OCI-LY7 (cell line): ENCODE measurements at regions not wholly inside any gene's neighbourhood (a gene's known extent, or its start where the extent isn't known, plus 50 kb on each side); places are given as distances from the start of the nearest gene placed in this dataset.

Source experiments
- BruUV-seq: library from RNA; stranded (reverse); fragments of 400-500 nt; replicated peaks from 2 replicates; lab custom pipeline; 2021; lab: Mats Ljungman, UMichigan
- CTCF ChIA-PET: fragments of 300-600 bp; sonication (Branson Sonifier 250); formaldehyde crosslinking; loops from one replicate; lab custom pipeline; 2022; ENCODE audit warnings: antibody characterized with exemption; ENCODE audit not compliant: unreplicated experiment; lab: Charles Lee
- POLR2A ChIA-PET: fragments of 300-600 bp; sonication (Branson Sonifier 250); formaldehyde crosslinking; loops from one replicate; lab custom pipeline; 2022; ENCODE audit warnings: antibody characterized with exemption; lab: Charles Lee
- DNase-seq: peaks from one replicate; pipeline ENCODE4 v3.0.0-alpha.2; 2015; ENCODE audit warnings: low spot score
- H2AFZ ChIP-seq: fragments of 200-600 bp; sonication (generic), shearing (Covaris generic); 2 replicates; pipeline ENCODE4 v1.6.1; 2014; ENCODE audit warnings: mild to moderate bottlenecking, antibody characterized with exemption, low read length, moderate library complexity
- H3K27ac ChIP-seq: fragments of 200-600 bp; sonication (generic); 2 replicates; pipeline ENCODE4 v1.5.1; 2014; ENCODE audit warnings: mixed run types, low read depth, mild to moderate bottlenecking, moderate library complexity, low read length, inconsistent platforms; ENCODE audit not compliant: poor library complexity, severe bottlenecking
- H3K36me3 ChIP-seq: fragments of 200-600 bp; sonication (generic); 2 replicates; pipeline ENCODE4 v1.6.1; 2014; ENCODE audit warnings: mild to moderate bottlenecking, antibody characterized with exemption, low read length, moderate library complexity, mixed read lengths; ENCODE audit not compliant: insufficient read depth
- H3K4me1 ChIP-seq: fragments of 200-600 bp; sonication (generic); 2 replicates; pipeline ENCODE4 v1.5.1; 2014; ENCODE audit warnings: mild to moderate bottlenecking, low read length; ENCODE audit not compliant: insufficient read depth, poor library complexity, severe bottlenecking
- H3K4me2 ChIP-seq: fragments of 200-600 bp; sonication (generic); 2 replicates; pipeline ENCODE4 v1.6.1; 2014; ENCODE audit warnings: mild to moderate bottlenecking, low read length
- H3K4me3 ChIP-seq: fragments of 200-600 bp; sonication (generic); 2 replicates; pipeline ENCODE4 v1.5.1; 2014; ENCODE audit warnings: mild to moderate bottlenecking, low read depth, low read length; ENCODE audit not compliant: poor library complexity, severe bottlenecking
- H3K79me2 ChIP-seq: fragments of 200-600 bp; sonication (generic); 2 replicates; pipeline ENCODE4 v1.6.1; 2016; ENCODE audit warnings: low read depth, mild to moderate bottlenecking, low read length, moderate library complexity, mixed read lengths; ENCODE audit not compliant: insufficient read depth
- H3K9me2 ChIP-seq: fragments of 200-600 bp; sonication (generic); 2 replicates; pipeline ENCODE4 v1.6.1; 2016; ENCODE audit warnings: mild to moderate bottlenecking, low read length, mixed read lengths; ENCODE audit not compliant: insufficient read depth
- H3K9me3 ChIP-seq: fragments of 200-600 bp; sonication (generic); 2 replicates; pipeline ENCODE4 v1.6.1; 2014; ENCODE audit warnings: mild to moderate bottlenecking, mixed run types, low read length, mixed read lengths
- H4K20me1 ChIP-seq: fragments of 200-600 bp; sonication (generic); 2 replicates; pipeline ENCODE4 v1.6.1; 2014; ENCODE audit warnings: mild to moderate bottlenecking, antibody characterized with exemption, low read length, moderate library complexity, mixed read lengths; ENCODE audit not compliant: insufficient read depth
- CTCF ChIP-seq: fragments of 200-600 bp; sonication (generic); conservative IDR thresholded peaks from 2 replicates; pipeline ENCODE4 v1.5.1; 2014; ENCODE audit warnings: mild to moderate bottlenecking, antibody characterized with exemption, low read length, moderate library complexity, mixed read lengths
- EZH2phosphoT487 ChIP-seq: fragments of 200-600 bp; sonication (generic); IDR thresholded peaks from 2 replicates; pipeline ENCODE4 v1.6.1; 2018; ENCODE audit warnings: low read depth, borderline replicate concordance, mild to moderate bottlenecking, mixed run types, antibody characterized with exemption, low read length, moderate library complexity, mixed read lengths
- intact Hi-C: fragments of 100-400 bp; cut with micrococcal nuclease; formaldehyde crosslinking; loops from one replicate; pipeline ENCODE4 v1.10.0; 2022; ENCODE audit not compliant: unreplicated experiment

GRCh38 chr10:8563478-8563877 is 509.0 kb downstream of the GATA3 start:
- intact Hi-C loops = no loop called here
- no peak overlapping the region for H2AFZ ChIP-seq
- BruUV-seq = no TSS peak
- H3K4me1 ChIP-seq = no peaks in the 10 kb centered on the region
- H3K4me3 ChIP-seq = no peak overlapping the region
- H3K9me3 ChIP-seq = no peaks in the 10 kb centered on the region
- H3K79me2 ChIP-seq = no peaks in the 10 kb centered on the region
- H3K36me3 ChIP-seq = no peaks in the 10 kb centered on the region
- no peak overlapping the region for H3K4me2 ChIP-seq
- ChIA-PET POLR2A (interaction anchor here (0.8 kb wide), 1 partner anchor 120 kb away, joined by 3 read pairs; no protein-coding TSS in a partner anchor), CTCF (no interaction called here)
- no peaks in the 10 kb centered on the region for H4K20me1 ChIP-seq
- TF ChIP-seq CTCF = no peak
- no peak for TF ChIP-seq EZH2phosphoT487
- H3K27ac ChIP-seq = no peak overlapping the region
- no peak for DNase-seq
- H3K9me2 ChIP-seq = no peaks in the 10 kb centered on the region

- H3K9me2 ChIP-seq = no peaks in the 10 kb centered on the region
- TF ChIP-seq EZH2phosphoT487 = no peak
- no peak for TF ChIP-seq CTCF
- no TSS peak for BruUV-seq
- ChIA-PET CTCF (no interaction called here), POLR2A (interaction anchor here (0.7 kb wide), 1 partner anchor 832 kb away, joined by 3 read pairs; no protein-coding TSS in a partner anchor)
- H3K9me3 ChIP-seq = no peaks in the 10 kb centered on the region
- H3K4me3 ChIP-seq = no peak overlapping the region
- no peak overlapping the region for H2AFZ ChIP-seq
- H3K4me2 ChIP-seq = no peak overlapping the region
- DNase-seq = no peak
- no peaks in the 10 kb centered on the region for H3K79me2 ChIP-seq
- no peaks in the 10 kb centered on the region for H4K20me1 ChIP-seq
- H3K4me1 ChIP-seq = no peaks in the 10 kb centered on the region
- no peaks in the 10 kb centered on the region for H3K36me3 ChIP-seq
- no peak overlapping the region for H3K27ac ChIP-seq
- intact Hi-C loops = no loop called here
These were observed 512.2 kb downstream of the GATA3 start for GRCh38 chr10:8566737-8567136.

- intact Hi-C loops = no loop called here
- no peaks in the 10 kb centered on the region for H3K79me2 ChIP-seq
- no peak overlapping the region for H2AFZ ChIP-seq
- no peak overlapping the region for H3K4me3 ChIP-seq
- H3K27ac ChIP-seq = no peak overlapping the region
- TF ChIP-seq CTCF = no peak
- TF ChIP-seq EZH2phosphoT487 = no peak
- ChIA-PET CTCF (no interaction called here), POLR2A (interaction anchor here (0.7 kb wide), 1 partner anchor 10 kb away, joined by 3 read pairs; no protein-coding TSS in a partner anchor)
- no peaks in the 10 kb centered on the region for H3K9me2 ChIP-seq
- DNase-seq = no peak
- H3K4me2 ChIP-seq = no peak overlapping the region
- no peaks in the 10 kb centered on the region for H3K4me1 ChIP-seq
- no peaks in the 10 kb centered on the region for H3K36me3 ChIP-seq
- no peaks in the 10 kb centered on the region for H3K9me3 ChIP-seq
- no TSS peak for BruUV-seq
- H4K20me1 ChIP-seq = no peaks in the 10 kb centered on the region
These were observed 513.9 kb downstream of the GATA3 start for GRCh38 chr10:8568401-8568800.
